Erythroblast (primary cell): ENCODE measurements at regions not wholly inside any gene's neighbourhood (a gene's known extent, or its start where the extent isn't known, plus 50 kb on each side); places are given as distances from the start of the nearest gene placed in this dataset.

Experiments used
- DNase-seq, 2 experiments: peaks; one replicate each; lab custom pipeline; 2025; lab: John Stamatoyannopoulos, UW
- GATA1 ChIP-seq: IDR thresholded peaks from 2 replicates; pipeline ENCODE4 v1.6.1; 2011; ENCODE audit warnings: low read depth, mild to moderate bottlenecking, control low read depth, low read length, moderate library complexity
- POLR2A ChIP-seq: IDR thresholded peaks from 2 replicates; pipeline ENCODE4 v1.6.1; 2011; ENCODE audit warnings: mild to moderate bottlenecking, low read length

DNA sequence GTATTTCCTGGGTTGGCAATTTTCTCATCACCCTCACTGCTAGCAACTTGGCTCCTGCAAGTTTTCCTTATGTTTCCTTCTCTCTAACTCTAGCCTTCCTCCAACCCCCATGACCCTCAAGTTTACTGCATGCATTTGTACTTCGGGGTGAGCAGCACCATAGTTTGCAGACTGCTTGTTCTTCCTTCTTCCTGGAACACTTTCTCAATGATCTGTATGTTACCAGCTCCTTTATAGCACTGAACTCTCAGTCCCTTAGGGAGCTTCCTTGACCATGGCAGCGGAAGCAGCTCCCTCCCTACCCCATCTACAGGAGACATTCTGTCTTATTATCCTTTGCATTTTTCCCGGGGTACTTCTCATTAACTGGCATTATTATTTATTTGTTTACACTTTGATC lies 1089.5 kb upstream of the GYPC start:
- TF ChIP-seq POLR2A, result no peak
- no peak for TF ChIP-seq GATA1

DNA sequence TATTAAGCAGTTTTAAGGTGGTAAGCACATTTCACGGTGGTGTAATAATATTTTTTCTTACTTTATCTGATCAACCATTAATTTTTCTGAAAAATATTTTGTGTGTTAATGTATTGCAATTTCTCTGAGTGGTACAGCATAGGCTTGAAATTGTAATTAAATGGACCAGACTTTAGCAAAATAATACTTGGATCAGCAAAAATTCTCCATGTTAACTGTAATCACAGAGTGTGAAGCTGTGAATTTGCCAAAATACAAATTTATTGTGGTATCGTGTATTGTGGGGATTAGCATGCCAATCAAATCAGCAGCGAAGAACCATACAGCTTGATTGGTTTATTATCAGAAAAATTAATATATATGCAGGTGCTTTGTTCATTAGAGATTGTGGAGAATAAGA lies 1088.9 kb upstream of the GYPC start:
- DNase-seq, result no peak
- TF ChIP-seq GATA1 (no peak), POLR2A (no peak)

More for the DNA sequence above, 1089.5 kb upstream of the GYPC start:
- DNase-seq, result no peak

DNA sequence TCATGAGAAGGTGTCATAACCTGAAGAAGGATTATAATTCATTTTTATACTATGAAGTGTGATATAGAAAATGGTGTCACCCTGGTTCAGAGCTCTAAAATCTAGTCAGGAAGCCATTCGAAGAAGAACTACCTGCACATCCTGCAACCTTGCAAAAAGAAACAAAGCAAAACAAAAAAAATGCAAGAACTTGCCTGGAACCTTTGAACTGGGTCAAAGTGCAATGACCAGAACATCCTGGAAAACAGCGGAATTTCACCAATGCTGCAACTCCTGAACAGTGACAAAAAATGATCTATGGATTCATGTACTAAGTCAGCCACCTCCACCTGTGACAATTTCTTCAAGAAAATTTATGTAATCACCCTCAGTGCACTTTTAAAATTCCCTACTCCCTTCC lies 1083.3 kb upstream of the GYPC start:
- no peak for DNase-seq

DNA sequence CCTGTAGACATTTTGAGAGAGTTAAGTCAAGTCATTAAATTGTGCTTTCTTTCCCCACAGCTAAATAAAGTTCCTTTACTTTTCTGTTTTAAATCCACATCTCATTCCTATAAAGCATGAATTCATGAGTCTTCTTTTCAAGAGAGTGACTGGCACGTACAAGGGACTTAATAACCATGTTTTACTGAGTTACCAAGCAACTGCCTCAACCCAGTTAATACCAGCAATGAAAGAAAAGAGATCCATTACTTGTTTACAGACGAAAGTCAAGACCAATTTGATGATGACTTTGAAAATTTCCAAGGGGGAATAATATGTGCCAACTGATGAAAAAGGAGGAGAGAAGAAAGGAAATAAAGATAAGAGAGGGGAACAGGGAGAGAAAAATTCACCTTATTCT lies 1082.5 kb upstream of the GYPC start:
- TF ChIP-seq GATA1 (no peak), POLR2A (no peak)
- no peak for DNase-seq

More for the DNA sequence above, 1083.3 kb upstream of the GYPC start:
- TF ChIP-seq POLR2A, result no peak
- TF ChIP-seq GATA1, result no peak

DNA sequence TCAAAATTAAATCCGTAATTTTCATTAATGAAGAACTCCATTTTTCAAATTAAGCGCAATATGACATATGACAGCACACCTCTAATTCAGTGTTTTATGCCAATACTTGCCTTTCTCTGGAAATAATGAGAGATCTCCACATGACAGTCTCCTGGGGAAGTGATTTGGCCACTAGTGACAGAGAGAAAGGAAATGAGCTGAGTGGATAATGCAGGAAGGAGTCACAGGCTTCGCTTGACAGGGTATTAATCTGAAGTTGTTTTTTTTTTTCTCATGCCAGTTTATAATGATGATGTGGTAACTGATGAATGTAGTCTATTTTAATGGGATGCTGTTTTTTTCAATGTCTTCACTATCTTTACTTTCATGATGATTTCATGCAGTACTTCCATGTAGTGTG lies 1079.4 kb upstream of the GYPC start:
- DNase-seq, result no peak
- no peak for TF ChIP-seq POLR2A
- TF ChIP-seq GATA1, result no peak

DNA sequence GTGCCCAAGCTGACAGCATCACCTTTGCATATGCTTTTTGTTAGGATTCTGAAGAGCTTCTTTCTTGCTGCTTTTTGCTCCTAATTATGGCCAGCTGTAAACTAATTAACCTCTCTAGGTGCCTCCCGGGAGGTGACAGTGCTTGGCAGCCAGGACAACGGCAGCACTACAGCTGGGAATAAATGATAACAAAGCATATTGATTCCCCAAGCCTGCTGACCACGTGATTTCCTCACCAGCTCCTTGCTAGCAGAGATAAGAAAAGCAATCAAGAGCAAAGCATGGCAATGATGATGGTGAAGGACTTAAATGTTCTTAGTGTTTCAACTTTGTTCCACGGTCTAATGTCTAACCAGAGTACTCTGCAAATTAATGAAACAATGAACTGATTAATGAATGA lies 1074.4 kb upstream of the GYPC start:
- TF ChIP-seq GATA1 (no peak), POLR2A (no peak)
- peak; percentile 50 to 75 for DNase-seq

DNA sequence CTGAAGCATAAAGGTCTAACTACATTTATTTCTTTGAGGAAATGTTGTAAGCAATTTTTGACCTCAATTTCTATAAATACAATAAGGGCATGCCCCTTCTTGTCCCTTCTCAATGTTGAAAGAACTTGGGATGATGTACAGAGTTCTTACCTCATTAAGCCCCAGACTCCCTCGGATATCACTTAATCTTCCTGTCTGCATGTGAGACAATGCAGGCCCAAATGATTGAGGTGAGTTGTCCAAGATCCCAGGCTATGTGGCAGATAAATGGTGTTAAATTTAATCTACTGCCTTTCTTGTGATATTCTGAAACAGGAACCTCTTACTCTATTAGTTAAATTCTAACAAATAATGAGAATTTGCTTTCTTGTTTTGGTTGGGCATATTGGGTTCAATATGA lies 1073.4 kb upstream of the GYPC start:
- no peak for DNase-seq
- TF ChIP-seq GATA1, result no peak
- no peak for TF ChIP-seq POLR2A

DNA sequence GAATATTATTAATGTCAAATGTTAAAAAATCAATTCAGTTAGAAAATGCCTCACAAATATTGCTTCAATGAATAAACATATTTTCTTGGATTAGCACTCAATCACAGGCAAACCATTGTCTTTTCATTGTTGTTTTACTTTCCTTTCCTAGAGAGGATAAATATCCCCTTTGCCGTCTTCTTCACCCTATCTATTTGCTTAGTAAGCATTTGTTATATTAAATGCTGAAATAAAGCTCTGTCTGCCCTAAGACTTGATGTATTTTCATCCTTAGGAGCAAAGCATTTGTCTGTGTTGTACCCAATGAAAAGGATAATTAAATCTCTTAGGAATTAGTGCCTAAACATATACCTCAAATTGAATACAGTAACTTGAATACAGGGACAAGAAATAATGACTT lies 1071.2 kb upstream of the GYPC start:
- DNase-seq, result no peak
- TF ChIP-seq POLR2A (no peak), GATA1 (no peak)

DNA sequence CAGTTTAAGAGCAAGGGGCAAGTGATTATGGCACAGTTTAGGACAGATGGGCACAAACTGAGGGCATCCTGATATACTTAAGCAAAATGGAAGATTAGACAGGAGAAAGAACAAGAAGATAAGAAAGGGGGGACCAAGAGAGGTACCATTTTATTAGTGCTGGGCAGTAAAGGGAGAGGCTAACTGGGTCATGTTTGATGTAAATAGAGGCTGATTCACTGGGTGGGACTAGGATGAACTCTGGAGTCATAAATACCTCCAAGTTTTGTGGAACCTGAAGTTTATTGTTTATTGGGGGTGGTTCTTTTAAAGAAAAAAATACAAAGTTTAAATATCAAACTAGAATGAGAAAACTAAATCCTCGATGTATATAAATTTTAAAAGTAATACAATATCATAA lies 1067.2 kb upstream of the GYPC start:
- TF ChIP-seq POLR2A (no peak), GATA1 (no peak)
- no peak for DNase-seq

DNA sequence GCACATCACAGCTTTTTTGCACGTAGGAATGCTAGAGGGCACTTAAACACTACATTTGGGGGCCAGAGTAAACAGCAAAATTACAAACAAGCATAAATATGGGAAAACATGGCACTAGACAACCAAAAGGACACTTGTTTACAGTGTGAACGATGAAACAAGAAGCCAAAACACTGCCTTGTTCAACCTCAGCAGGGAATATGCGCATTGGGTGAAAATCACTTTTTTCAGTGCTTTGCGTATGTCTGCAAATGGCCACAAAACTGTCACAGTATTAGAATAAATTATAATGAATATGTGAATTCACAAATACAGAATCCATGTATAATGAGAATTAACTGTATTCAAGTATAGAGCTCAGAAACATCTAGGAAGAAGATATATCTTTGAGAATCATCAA lies 1064.0 kb upstream of the GYPC start:
- DNase-seq, result no peak
- TF ChIP-seq GATA1, result no peak
- no peak for TF ChIP-seq POLR2A

DNA sequence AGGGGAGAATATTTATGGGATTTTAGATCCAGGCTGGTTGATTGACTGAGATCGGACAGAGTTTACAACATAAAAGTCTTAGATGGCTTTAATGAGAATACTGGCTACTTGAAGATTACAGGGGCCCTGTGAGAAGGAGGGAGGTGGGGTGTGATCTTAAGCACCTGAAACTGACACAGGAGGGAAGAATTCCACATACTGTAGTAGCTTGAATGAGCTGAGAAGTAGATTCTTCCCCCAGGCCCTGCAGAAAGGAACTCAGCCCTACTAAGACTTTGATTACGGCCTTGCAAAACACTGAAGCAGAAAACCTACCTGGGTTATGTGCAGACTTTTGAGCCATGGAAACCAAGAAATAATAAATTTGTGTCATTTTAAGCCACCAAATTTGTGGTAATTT lies 1062.9 kb upstream of the GYPC start:
- TF ChIP-seq POLR2A (no peak), GATA1 (no peak)

DNA sequence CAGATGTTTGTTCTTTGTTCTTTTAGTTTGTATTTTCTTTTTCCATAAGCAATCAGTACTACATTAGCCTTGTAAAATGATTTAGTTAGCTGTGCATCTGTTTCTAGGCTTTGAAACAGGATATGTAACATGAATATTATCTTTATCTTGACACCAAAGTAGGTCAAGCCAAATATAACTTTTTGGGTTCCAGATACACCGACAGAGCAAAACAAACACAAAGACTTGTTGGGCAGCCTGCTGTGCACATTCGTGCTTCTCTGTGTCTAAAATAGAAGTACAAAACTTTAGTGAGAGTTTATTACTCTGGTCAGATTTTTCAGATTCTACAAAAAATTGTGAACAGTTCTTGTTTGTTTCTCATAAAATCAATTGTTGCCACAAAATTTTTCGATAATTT lies 1059.3 kb upstream of the GYPC start:
- DNase-seq, result no peak
- no peak for TF ChIP-seq GATA1
- TF ChIP-seq POLR2A, result no peak

More for the DNA sequence above, 1062.9 kb upstream of the GYPC start:
- DNase-seq, result no peak

DNA sequence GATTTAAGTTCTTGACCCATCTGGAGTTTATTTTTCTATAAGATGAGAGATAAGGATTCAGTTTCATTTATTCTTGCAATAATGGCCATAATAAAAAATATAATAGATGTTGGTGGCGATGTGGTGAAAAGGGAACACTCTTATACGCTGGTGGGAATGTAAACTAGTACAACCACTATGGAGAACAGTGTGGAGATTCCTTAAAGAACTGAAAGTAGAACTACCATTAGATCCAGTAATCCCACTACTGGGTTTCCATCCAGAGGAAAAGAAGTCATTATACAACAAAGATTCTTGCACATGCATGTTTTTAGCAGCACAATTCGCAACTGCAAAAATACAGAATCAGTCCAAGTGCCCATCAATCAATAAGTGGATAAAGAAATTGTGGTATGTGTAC lies 1040.5 kb upstream of the GYPC start:
- TF ChIP-seq GATA1 (no peak), POLR2A (no peak)

DNA sequence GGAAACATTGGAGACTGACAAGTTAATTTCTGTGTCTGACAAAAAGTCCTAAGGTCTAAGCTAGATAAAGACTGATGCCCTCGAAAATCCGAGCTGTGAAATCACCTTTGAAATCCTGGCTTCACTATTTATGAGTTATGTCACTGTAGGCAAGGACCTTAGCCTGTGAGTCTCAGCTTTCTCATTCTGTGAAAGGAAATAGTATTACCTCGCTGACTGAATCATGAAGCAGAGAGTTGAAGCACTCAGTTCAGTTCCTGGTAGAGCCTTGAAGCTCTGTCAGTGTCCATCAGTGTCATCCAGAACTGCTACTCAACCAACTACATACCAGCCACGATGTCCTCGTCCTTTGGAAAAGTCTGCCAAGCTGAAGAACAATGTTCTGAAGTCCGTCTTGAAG lies 1025.6 kb upstream of the GYPC start:
- no peak for DNase-seq
- TF ChIP-seq POLR2A, result no peak
- TF ChIP-seq GATA1, result no peak

More for the DNA sequence above, 1040.5 kb upstream of the GYPC start:
- no peak for DNase-seq

DNA sequence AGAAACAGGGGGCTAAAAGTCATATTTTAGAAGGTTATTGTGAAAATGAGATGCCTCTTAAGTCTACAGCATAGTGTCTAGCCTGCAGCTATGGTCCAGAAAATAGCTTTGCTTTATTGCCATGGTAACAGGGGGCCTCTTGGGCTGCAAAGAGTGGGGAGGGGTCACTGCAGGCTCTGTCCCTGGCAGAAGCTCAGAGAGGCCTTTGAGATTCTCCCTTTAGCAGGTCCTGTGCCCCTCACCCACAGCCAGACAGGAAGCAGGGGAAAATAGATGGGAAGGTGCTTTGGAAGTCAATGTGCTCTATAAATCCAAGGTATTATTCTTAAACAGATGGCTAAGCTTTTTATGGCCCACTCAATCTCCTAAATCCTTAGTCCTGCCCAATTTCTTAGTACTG lies 1021.3 kb upstream of the GYPC start:
- TF ChIP-seq GATA1 (no peak), POLR2A (no peak)
- DNase-seq, result no peak
